NCI-H146 (cell line): ENCODE measurements at regions not wholly inside any gene's neighbourhood (a gene's known extent, or its start where the extent isn't known, plus 50 kb on each side); places are given as distances from the start of the nearest gene placed in this dataset.
"Not testable (repeated sequence)": the region's sequence is repeated elsewhere in the genome, so short reads cannot be mapped to it uniquely, and the experiment has no call there.

Experiments
- DNase-seq: peaks from one replicate; lab custom pipeline; 2025; lab: John Stamatoyannopoulos, UW

GRCh38 chr9:39463696-39464095 lies 108.2 kb downstream of the SPATA31A1 start:
- not testable (repeated sequence) for DNase-seq

GRCh38 chr9:39464122-39464777 lies 108.8 kb downstream of the SPATA31A1 start:
- peak; percentile 83 for DNase-seq

GRCh38 chr9:39474499-39474898 lies 119.0 kb downstream of the SPATA31A1 start:
- DNase-seq, result not testable (repeated sequence)

GRCh38 chr9:39483073-39483472 lies 127.6 kb downstream of the SPATA31A1 start:
- not testable (repeated sequence) for DNase-seq

GRCh38 chr9:39483880-39484279 lies 128.4 kb downstream of the SPATA31A1 start:
- DNase-seq, result not testable (repeated sequence)

GRCh38 chr9:39484292-39484691 lies 128.8 kb downstream of the SPATA31A1 start:
- DNase-seq, result not testable (repeated sequence)

- DNase-seq, result not testable (repeated sequence)
Observed at GRCh38 chr9:39487477-39487876, 132.0 kb downstream of the SPATA31A1 start.

- DNase-seq, result not testable (repeated sequence)
Observed at GRCh38 chr9:39496248-39496647, 140.8 kb downstream of the SPATA31A1 start.

- not testable (repeated sequence) for DNase-seq
Observed at GRCh38 chr9:39503178-39503577, 147.7 kb downstream of the SPATA31A1 start.

- not testable (repeated sequence) for DNase-seq
Observed at GRCh38 chr9:39527387-39528029, 172.0 kb downstream of the SPATA31A1 start.

GRCh38 chr9:39532597-39532996 lies 177.1 kb downstream of the SPATA31A1 start:
- not testable (repeated sequence) for DNase-seq

- not testable (repeated sequence) for DNase-seq
Observed at GRCh38 chr9:39533001-39533762, 177.7 kb downstream of the SPATA31A1 start.

GRCh38 chr9:39533763-39534548 lies 178.5 kb downstream of the SPATA31A1 start:
- DNase-seq, result not testable (repeated sequence)

GRCh38 chr9:39534897-39535296 lies 179.4 kb downstream of the SPATA31A1 start:
- not testable (repeated sequence) for DNase-seq

GRCh38 chr9:39542157-39542556 lies 186.7 kb downstream of the SPATA31A1 start:
- DNase-seq, result not testable (repeated sequence)

GRCh38 chr9:39545079-39545478 lies 189.6 kb downstream of the SPATA31A1 start:
- DNase-seq, result not testable (repeated sequence)

GRCh38 chr9:39550573-39550972 lies 195.1 kb downstream of the SPATA31A1 start:
- not testable (repeated sequence) for DNase-seq

GRCh38 chr9:39551544-39551943 lies 196.1 kb downstream of the SPATA31A1 start:
- not testable (repeated sequence) for DNase-seq

- DNase-seq, result not testable (repeated sequence)
Observed at GRCh38 chr9:39552242-39552881, 196.9 kb downstream of the SPATA31A1 start.

- DNase-seq, result not testable (repeated sequence)
Observed at GRCh38 chr9:39554352-39554751, 198.9 kb downstream of the SPATA31A1 start.

GRCh38 chr9:39559384-39559783 lies 203.9 kb downstream of the SPATA31A1 start:
- DNase-seq, result peak; percentile 52
